ENCODE measurements at regions not wholly inside any gene's neighbourhood (a gene's known extent, or its start where the extent isn't known, plus 50 kb on each side); places are given as distances from the start of the nearest gene placed in this dataset.

DNA sequence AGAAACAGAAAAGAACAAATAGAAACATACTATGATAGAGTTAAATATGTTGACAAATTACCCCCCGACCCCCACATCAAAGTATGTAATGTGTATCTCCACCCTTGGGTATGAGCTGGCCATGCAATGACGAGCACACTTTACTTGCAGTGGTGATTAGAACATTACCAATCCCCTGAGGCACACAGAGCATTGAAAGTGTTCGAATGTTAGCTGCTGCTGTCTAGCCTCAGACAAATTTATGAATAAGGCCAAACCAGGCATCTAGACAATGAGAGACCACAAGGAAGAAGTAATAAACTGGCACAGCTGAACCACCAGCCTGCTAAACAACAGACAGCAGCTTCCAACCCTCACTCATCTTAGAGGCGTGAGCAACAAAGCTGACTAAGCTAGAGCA lies 380.5 kb downstream of the DSEL start:
- TF ChIP-seq GABPA (IDR thresholded peaks at IDR 0.05; ENCODE audit: low read depth) (no peak), POLR2AphosphoS5 (IDR thresholded peaks at IDR 0.05; ENCODE audit: low read depth) (no peak), SPI1 (IDR thresholded peaks at IDR 0.05; ENCODE audit: borderline replicate concordance, low read depth) (no peak)
- TF ChIP-seq, protein P1, sequence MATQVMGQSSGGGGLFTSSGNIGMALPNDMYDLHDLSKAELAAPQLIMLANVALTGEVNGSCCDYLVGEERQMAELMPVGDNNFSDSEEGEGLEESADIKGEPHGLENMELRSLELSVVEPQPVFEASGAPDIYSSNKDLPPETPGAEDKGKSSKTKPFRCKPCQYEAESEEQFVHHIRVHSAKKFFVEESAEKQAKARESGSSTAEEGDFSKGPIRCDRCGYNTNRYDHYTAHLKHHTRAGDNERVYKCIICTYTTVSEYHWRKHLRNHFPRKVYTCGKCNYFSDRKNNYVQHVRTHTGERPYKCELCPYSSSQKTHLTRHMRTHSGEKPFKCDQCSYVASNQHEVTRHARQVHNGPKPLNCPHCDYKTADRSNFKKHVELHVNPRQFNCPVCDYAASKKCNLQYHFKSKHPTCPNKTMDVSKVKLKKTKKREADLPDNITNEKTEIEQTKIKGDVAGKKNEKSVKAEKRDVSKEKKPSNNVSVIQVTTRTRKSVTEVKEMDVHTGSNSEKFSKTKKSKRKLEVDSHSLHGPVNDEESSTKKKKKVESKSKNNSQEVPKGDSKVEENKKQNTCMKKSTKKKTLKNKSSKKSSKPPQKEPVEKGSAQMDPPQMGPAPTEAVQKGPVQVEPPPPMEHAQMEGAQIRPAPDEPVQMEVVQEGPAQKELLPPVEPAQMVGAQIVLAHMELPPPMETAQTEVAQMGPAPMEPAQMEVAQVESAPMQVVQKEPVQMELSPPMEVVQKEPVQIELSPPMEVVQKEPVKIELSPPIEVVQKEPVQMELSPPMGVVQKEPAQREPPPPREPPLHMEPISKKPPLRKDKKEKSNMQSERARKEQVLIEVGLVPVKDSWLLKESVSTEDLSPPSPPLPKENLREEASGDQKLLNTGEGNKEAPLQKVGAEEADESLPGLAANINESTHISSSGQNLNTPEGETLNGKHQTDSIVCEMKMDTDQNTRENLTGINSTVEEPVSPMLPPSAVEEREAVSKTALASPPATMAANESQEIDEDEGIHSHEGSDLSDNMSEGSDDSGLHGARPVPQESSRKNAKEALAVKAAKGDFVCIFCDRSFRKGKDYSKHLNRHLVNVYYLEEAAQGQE (IDR thresholded peaks at IDR 0.05; ENCODE audit: insufficient replicate concordance, low read depth) = no peak
- TF ChIP-seq, protein P2, sequence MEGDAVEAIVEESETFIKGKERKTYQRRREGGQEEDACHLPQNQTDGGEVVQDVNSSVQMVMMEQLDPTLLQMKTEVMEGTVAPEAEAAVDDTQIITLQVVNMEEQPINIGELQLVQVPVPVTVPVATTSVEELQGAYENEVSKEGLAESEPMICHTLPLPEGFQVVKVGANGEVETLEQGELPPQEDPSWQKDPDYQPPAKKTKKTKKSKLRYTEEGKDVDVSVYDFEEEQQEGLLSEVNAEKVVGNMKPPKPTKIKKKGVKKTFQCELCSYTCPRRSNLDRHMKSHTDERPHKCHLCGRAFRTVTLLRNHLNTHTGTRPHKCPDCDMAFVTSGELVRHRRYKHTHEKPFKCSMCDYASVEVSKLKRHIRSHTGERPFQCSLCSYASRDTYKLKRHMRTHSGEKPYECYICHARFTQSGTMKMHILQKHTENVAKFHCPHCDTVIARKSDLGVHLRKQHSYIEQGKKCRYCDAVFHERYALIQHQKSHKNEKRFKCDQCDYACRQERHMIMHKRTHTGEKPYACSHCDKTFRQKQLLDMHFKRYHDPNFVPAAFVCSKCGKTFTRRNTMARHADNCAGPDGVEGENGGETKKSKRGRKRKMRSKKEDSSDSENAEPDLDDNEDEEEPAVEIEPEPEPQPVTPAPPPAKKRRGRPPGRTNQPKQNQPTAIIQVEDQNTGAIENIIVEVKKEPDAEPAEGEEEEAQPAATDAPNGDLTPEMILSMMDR (IDR thresholded peaks at IDR 0.05; ENCODE audit: insufficient read depth, low read length) = no peak
- H3K27me3 ChIP-seq (ENCODE audit: insufficient read depth, poor library complexity, severe bottlenecking) = no peaks in the 10 kb centered on the region
- no peak overlapping the region for H3K4me3 ChIP-seq (replicated peaks; ENCODE audit: insufficient read depth, low read length)
- no peak overlapping the region for H3K27ac ChIP-seq (replicated peaks)
- DNase-seq (ENCODE audit: low read depth in 1 of 2, low spot score in 1 of 2) = no peak

DNA sequence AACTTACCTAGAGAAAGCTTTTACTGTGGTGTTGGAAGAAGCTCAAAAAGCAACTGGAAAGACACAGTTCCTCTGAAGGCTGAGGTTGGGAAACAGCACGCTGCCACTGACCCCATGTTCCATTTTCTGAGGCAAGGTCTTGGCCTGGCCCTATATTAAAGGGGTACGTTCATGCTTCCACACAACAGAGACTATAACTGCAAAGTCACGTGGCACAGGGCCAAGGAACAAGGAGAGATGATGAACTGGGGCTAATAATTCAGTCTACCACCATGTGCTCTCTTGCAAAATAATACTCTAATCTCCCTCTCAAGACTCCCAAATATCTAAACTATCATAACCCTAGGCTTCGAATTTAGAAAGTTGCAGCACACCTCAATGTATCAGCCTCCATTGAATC lies 381.6 kb downstream of the DSEL start:
- no peak overlapping the region for H3K4me3 ChIP-seq (replicated peaks; ENCODE audit: insufficient read depth, low read length)
- H3K27me3 ChIP-seq (ENCODE audit: insufficient read depth, poor library complexity, severe bottlenecking) = no peaks in the 10 kb centered on the region
- TF ChIP-seq SPI1 (IDR thresholded peaks at IDR 0.05; ENCODE audit: borderline replicate concordance, low read depth) = no peak
- TF ChIP-seq, protein P2 (IDR thresholded peaks at IDR 0.05; ENCODE audit: insufficient read depth, low read length) = no peak
- TF ChIP-seq, protein P1 (IDR thresholded peaks at IDR 0.05; ENCODE audit: insufficient replicate concordance, low read depth) = no peak
- no peak for TF ChIP-seq POLR2AphosphoS5 (IDR thresholded peaks at IDR 0.05; ENCODE audit: low read depth)
- no peak for TF ChIP-seq GABPA (IDR thresholded peaks at IDR 0.05; ENCODE audit: low read depth)
- no peak overlapping the region for H3K27ac ChIP-seq (replicated peaks)
- no peak for DNase-seq (ENCODE audit: low read depth in 1 of 2, low spot score in 1 of 2)

DNA sequence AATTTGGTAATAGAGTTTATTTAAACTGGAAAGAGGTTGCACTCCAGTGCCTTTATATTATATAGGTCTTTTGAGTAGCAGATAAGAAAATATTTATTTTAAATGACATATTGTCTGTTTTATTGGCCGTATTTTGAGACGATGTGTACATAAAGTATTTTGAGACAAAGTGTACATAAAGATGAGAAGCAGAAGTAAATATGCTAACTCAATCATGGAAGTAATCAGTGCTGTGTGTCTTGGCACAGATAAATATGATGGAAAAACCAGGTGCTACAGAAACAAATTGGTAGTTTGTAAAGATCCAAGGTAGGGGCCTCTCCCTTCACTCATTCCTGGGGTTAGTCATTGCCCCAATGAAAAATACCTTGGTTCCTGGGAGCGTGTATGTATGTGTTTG lies 382.9 kb downstream of the DSEL start:
- no peak for DNase-seq (ENCODE audit: low read depth in 1 of 2, low spot score in 1 of 2)
- Histone ChIP-seq H3K4me3 (replicated peaks; ENCODE audit: insufficient read depth, low read length) (no peak overlapping the region), H3K27ac (replicated peaks) (no peak overlapping the region), H3K27me3 (ENCODE audit: insufficient read depth, poor library complexity, severe bottlenecking) (no peaks in the 10 kb centered on the region)
- TF ChIP-seq, protein P1 (IDR thresholded peaks at IDR 0.05; ENCODE audit: insufficient replicate concordance, low read depth) = no peak
- TF ChIP-seq SPI1 (IDR thresholded peaks at IDR 0.05; ENCODE audit: borderline replicate concordance, low read depth) (no peak), POLR2AphosphoS5 (IDR thresholded peaks at IDR 0.05; ENCODE audit: low read depth) (no peak), GABPA (IDR thresholded peaks at IDR 0.05; ENCODE audit: low read depth) (no peak)
- TF ChIP-seq, protein P2 (IDR thresholded peaks at IDR 0.05; ENCODE audit: insufficient read depth, low read length) = no peak
